B cell (primary cell): ENCODE measurements at regions not wholly inside any gene's neighbourhood (a gene's known extent, or its start where the extent isn't known, plus 50 kb on each side); places are given as distances from the start of the nearest gene placed in this dataset.

Experiments used
- ATAC-seq: fragments of 200-7000 bp; cut with Tn5 transposase; one replicate; pipeline ENCODE4 v1.10.0; 2021; ENCODE audit warnings: low read depth, mild to moderate bottlenecking, moderate number of reproducible peaks, moderate library complexity
- CTCF ChIA-PET: fragments of 350-600 bp; sonication (Branson Sonifier 250); formaldehyde crosslinking; loops from one replicate; lab custom pipeline; 2021; ENCODE audit warnings: antibody characterized with exemption, inconsistent platforms; lab: Charles Lee
- POLR2A ChIA-PET: fragments of 350-600 bp; sonication (Branson Sonifier 250); formaldehyde crosslinking; loops from one replicate; lab custom pipeline; 2021; ENCODE audit warnings: antibody characterized with exemption; lab: Charles Lee
- DNase-seq: peaks from one replicate; pipeline ENCODE4 v3.0.0; 2013
- H2AFZ ChIP-seq: 2 replicates; pipeline ENCODE4 v1.6.1; 2012; ENCODE audit warnings: mild to moderate bottlenecking, low read depth, low read length; ENCODE audit not compliant: insufficient read depth, poor library complexity, severe bottlenecking
- H3K27ac ChIP-seq, 2 donors: 1 replicate in 1 of 2; 2 replicates in 1 of 2; pipeline ENCODE4 v1.5.1; 2012 to 2013; ENCODE audit warnings: low read length in 2 of 2, mild to moderate bottlenecking in 2 of 2, moderate library complexity in 1 of 2
- H3K27me3 ChIP-seq, 4 experiments: fragments of 200-600 bp in 1 of 4; sonication (generic) in 1 of 4; replicated peaks in 1 of 4; 1 replicate in 2 of 4; 2 replicates in 2 of 4; pipeline versions ENCODE4 v1.6.1 to v1.7.0; 2013 to 2016; ENCODE audit warnings: low read length in 3 of 4, mild to moderate bottlenecking in 2 of 4, mixed read lengths in 1 of 4, moderate library complexity in 1 of 4; ENCODE audit not compliant: insufficient read depth in 4 of 4, control insufficient read depth in 3 of 4; ENCODE audit errors: control extremely low read depth in 1 of 4
- H3K36me3 ChIP-seq, 2 experiments: replicated peaks in 1 of 2; 1 replicate in 1 of 2; 2 replicates in 1 of 2; pipeline versions ENCODE4 v1.6.1 to v1.7.1; 2013; ENCODE audit warnings: low read length in 1 of 2; ENCODE audit not compliant: insufficient read depth in 2 of 2, control insufficient read depth in 1 of 2; ENCODE audit errors: control extremely low read depth in 1 of 2, extremely low read depth in 1 of 2
- H3K4me1 ChIP-seq, 2 donors: fragments of 200-600 bp in 1 of 2; sonication (generic) in 1 of 2; 1 replicate in 1 of 2; 2 replicates in 1 of 2; pipeline versions ENCODE4 v1.5.1 to v1.6.1; 2013 to 2017; ENCODE audit warnings: low read length in 2 of 2; ENCODE audit not compliant: control insufficient read depth in 2 of 2, insufficient read depth in 2 of 2
- H3K4me2 ChIP-seq: replicated peaks from 2 replicates; pipeline ENCODE3; 2012; ENCODE audit warnings: mild to moderate bottlenecking, low read depth, low read length; ENCODE audit not compliant: poor library complexity, severe bottlenecking
- H3K4me3 ChIP-seq, 5 experiments: fragments of 200-600 bp in 1 of 5; sonication (generic) in 1 of 5; 1 replicate in 3 of 5; 2 replicates in 2 of 5; pipeline versions ENCODE4 v1.5.1 to v1.7.0; 2011 to 2016; ENCODE audit warnings: low read length in 4 of 5, mild to moderate bottlenecking in 4 of 5, low read depth in 2 of 5, control low read depth in 1 of 5, moderate library complexity in 1 of 5; ENCODE audit not compliant: insufficient read depth in 1 of 5; ENCODE audit errors: control extremely low read depth in 1 of 5, extremely low read depth in 1 of 5
- H3K79me2 ChIP-seq: fragments of 200-600 bp; sonication (generic); one replicate; pipeline ENCODE4 v1.6.0; 2016; ENCODE audit warnings: low read length; ENCODE audit not compliant: control insufficient read depth, insufficient read depth
- H3K9ac ChIP-seq: fragments of 200-600 bp; sonication (generic); 2 replicates; pipeline ENCODE4 v1.6.1; 2017; ENCODE audit warnings: mild to moderate bottlenecking, low read length, moderate library complexity
- H3K9me3 ChIP-seq, 3 donors: one replicate each; pipeline versions ENCODE4 v1.6.1 to v1.7.1; 2013; ENCODE audit warnings: low read length in 2 of 3; ENCODE audit not compliant: control insufficient read depth in 2 of 3, insufficient read depth in 1 of 3; ENCODE audit errors: control extremely low read depth in 1 of 3
- H4K20me1 ChIP-seq: 2 replicates; pipeline ENCODE4 v1.6.0; 2012; ENCODE audit warnings: mild to moderate bottlenecking, low read length; ENCODE audit not compliant: insufficient read depth, control insufficient read depth, poor library complexity, severe bottlenecking
- H3K27ac Mint-ChIP-seq: one replicate; pipeline ENCODE4 v1.8.0; 2021; ENCODE audit warnings: mixed read lengths
- H3K27me3 Mint-ChIP-seq: one replicate; pipeline ENCODE4 v1.8.0; 2021; ENCODE audit warnings: mixed read lengths
- H3K4me1 Mint-ChIP-seq: one replicate; pipeline ENCODE4 v1.8.0; 2021; ENCODE audit warnings: mixed read lengths
- H3K4me3 Mint-ChIP-seq: one replicate; pipeline ENCODE4 v1.8.0; 2021; ENCODE audit warnings: mixed read lengths
- H3K9me3 Mint-ChIP-seq: one replicate; pipeline ENCODE4 v1.8.0; 2022; ENCODE audit warnings: mixed read lengths; ENCODE audit not compliant: insufficient read depth
- CTCF ChIP-seq: fragments of 200-600 bp; IDR thresholded peaks from one replicate; pipeline ENCODE4 v1.8.0; 2022; ENCODE audit warnings: antibody characterized with exemption, mild to moderate bottlenecking
- EZH2 ChIP-seq: IDR thresholded peaks from 2 replicates; pipeline ENCODE4 v1.6.1; 2012; ENCODE audit warnings: borderline replicate concordance, low read depth, mild to moderate bottlenecking, moderate library complexity, low read length; ENCODE audit not compliant: insufficient read depth, poor library complexity, severe bottlenecking
- WGBS: methylation state at CpG from one replicate; pipeline ENCODE4 v1.1.5; 2013; ENCODE audit warnings: missing lambda C conversion rate; ENCODE audit not compliant: insufficient coverage; 5-methylcytosine and 5-hydroxymethylcytosine counted together
- intact Hi-C: fragments of 100-400 bp; cut with micrococcal nuclease; formaldehyde crosslinking; loops from one replicate; pipeline ENCODE4 v1.10.0; 2022

GRCh38 chr5:42043400-42043799 lies 118.3 kb downstream of the FBXO4 start:
- H3K4me3 ChIP-seq: no peak overlapping the region
- POLR2A ChIA-PET: no interaction called here

GRCh38 chr5:42057254-42057690 lies 132.2 kb downstream of the FBXO4 start:
- H3K27ac ChIP-seq: no peak overlapping the region
- peaks cover 15% of the 10 kb centered on the region for H3K27me3 Mint-ChIP-seq
- no peaks in the 10 kb centered on the region for H3K4me1 ChIP-seq
- no peaks in the 10 kb centered on the region for H3K36me3 ChIP-seq
- DNase-seq: peak; percentile 68
- H3K4me3 Mint-ChIP-seq: no peak overlapping the region
- no peaks in the 10 kb centered on the region for H3K27me3 ChIP-seq
- WGBS: 27% methylated on average over 4 of the region's 5 CpGs
- ChIA-PET CTCF (interaction anchor here (0.5 to 11.1 kb wide), 31 partner anchors 9 to 832 kb away, joined by 3 to 316 read pairs (median 4); partner anchors contain the start of genes FBXO4, OXCT1 and RIMOC1), POLR2A (interaction anchor here (0.6 kb wide), 1 partner anchor 1267 kb away, joined by 3 read pairs; no protein-coding TSS in a partner anchor)
- TF ChIP-seq EZH2: no peak
- TF ChIP-seq CTCF: peak; percentile 84
- no peak overlapping the region for H3K9ac ChIP-seq
- H3K4me2 ChIP-seq: no peak overlapping the region
- H3K9me3 ChIP-seq: no peaks in the 10 kb centered on the region
- H3K4me1 Mint-ChIP-seq: no peaks in the 10 kb centered on the region
- intact Hi-C loops: loop anchor here (1.0 to 5.0 kb wide), 2 partner anchors 201 to 710 kb away; no protein-coding TSS in a partner anchor
- peak; percentile 78 for ATAC-seq
- no peaks in the 10 kb centered on the region for H3K79me2 ChIP-seq
- no peaks in the 10 kb centered on the region for H3K9me3 Mint-ChIP-seq
- H2AFZ ChIP-seq: no peak overlapping the region
- H3K27ac Mint-ChIP-seq: no peak overlapping the region
- H3K4me3 ChIP-seq: no peak overlapping the region
- no peaks in the 10 kb centered on the region for H4K20me1 ChIP-seq

More at GRCh38 chr5:42043400-42043799, 118.3 kb downstream of the FBXO4 start:
- WGBS: no CpG with 5 or more reads among the region's 2 CpGs
- Histone ChIP-seq H3K36me3 (no peaks in the 10 kb centered on the region), H4K20me1 (no peaks in the 10 kb centered on the region), H3K9me3 (no peaks in the 10 kb centered on the region), H3K27ac (no peak overlapping the region), H3K79me2 (no peaks in the 10 kb centered on the region), H3K9ac (no peak overlapping the region), H2AFZ (no peak overlapping the region), H3K4me1 (no peaks in the 10 kb centered on the region), H3K4me2 (no peak overlapping the region), H3K27me3 (peaks cover 0 to 12% (median 0%) of the 10 kb centered on the region in 4 experiments)
- intact Hi-C loops: no loop called here
- CTCF ChIA-PET: interaction anchor here (1.0 kb wide), 1 partner anchor 14 kb away, joined by 5 read pairs; no protein-coding TSS in a partner anchor
- Mint-ChIP-seq H3K27ac (no peak overlapping the region), H3K4me3 (no peak overlapping the region), H3K9me3 (no peaks in the 10 kb centered on the region), H3K27me3 (peaks cover 27% of the 10 kb centered on the region), H3K4me1 (no peaks in the 10 kb centered on the region)
- ATAC-seq (no peak), DNase-seq (no peak)
- TF ChIP-seq EZH2 (no peak), CTCF (no peak)
